Pulmonary artery endothelial cell (primary cell): ENCODE measurements at regions not wholly inside any gene's neighbourhood (a gene's known extent, or its start where the extent isn't known, plus 50 kb on each side); places are given as distances from the start of the nearest gene placed in this dataset.

Experiments used
- DNase-seq: peaks from one replicate; pipeline ENCODE4 v3.0.0-alpha.2; 2011; ENCODE audit warnings: low read depth, low spot score

DNA sequence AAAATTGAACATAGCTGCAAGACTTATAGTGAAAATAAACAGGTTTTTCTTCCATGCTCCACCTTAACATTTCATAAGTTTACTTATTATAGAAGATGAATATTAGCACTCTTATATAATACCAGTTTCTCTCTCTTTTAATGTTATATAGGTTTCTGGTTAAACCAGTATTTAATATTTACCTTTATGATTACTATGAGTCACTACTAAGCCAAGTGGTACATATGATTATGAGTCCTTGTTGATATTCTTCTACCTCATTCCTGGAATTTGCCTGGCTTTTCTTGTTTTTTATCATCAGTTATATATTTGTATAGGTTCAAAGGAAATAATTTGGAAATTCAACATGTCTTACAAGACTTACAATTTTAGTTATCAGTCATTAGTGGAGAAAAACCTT lies 89.9 kb upstream of the MAOA start:
- no peak for DNase-seq

DNA sequence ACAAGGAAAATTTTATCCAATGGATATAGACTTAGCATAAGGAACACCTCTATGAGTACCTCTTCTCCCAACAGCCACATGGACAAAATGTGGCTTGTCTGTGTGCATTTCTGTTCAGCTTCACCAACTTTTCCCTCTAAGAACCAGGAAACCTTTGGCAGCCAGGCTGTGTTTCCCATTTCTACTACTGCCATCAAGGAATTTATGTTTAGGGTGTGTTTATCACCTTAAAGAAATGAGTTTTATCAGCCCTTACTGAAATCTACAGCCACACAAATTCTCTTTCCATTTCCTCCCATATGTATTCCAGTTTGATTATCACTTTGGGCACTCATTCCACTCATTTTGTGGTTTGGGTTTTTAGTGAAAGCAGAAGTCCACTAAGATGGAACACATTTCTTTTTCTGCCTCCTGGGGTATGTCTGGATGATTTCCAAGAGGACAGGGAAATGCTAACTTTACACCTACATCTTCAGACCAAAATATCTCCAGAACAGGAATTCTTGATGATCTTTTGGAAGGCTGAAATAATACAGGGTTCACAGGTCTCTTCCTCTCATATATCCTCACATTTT lies 82.6 kb upstream of the MAOA start:
- no peak for DNase-seq

DNA sequence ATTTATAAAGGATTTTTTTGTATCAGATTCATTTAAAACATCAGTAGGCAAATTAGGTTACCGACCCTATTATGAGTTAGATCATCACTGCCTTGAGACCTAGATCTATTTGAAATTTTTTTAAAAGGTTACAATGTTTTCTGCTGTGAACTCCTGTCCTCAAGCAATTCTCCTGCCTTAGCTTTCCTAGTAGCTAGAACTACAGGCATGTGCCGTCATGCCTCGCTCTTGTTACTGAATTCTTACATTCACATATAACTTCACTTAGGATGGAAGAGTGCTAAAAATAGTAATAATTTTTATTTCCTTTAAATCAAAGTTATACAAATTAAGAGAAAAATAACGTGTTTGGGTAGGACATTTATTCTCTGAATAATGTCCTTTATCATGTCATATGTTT lies 75.5 kb upstream of the MAOA start:
- DNase-seq = no peak

GRCh38 chrX:43581167-43581566 lies 74.9 kb upstream of the MAOA start:
- DNase-seq = no peak

- DNase-seq = no peak
Measured at GRCh38 chrX:43581888-43582539, 74.1 kb upstream of the MAOA start.

DNA sequence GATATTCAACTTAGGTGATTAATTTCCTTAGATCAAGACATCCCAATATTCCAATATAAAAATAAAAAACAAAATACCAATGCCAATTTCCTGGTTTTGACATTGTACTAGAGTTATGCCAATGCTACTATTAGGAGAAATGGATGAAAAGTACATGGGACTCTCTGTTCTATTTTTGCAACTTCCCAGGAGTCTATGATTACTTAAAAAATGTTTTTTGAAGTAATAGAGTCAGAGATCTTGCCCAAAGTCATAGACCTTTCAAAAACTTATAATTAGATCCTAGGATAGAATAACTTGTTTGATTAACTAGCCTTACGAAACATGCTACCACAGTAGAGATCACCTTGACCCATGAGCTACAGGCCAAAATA lies 73.6 kb upstream of the MAOA start:
- DNase-seq = no peak

- no peak for DNase-seq
Measured at GRCh38 chrX:43585922-43586321, 70.2 kb upstream of the MAOA start.

- DNase-seq = no peak
Measured at GRCh38 chrX:43586830-43587229, 69.3 kb upstream of the MAOA start.

DNA sequence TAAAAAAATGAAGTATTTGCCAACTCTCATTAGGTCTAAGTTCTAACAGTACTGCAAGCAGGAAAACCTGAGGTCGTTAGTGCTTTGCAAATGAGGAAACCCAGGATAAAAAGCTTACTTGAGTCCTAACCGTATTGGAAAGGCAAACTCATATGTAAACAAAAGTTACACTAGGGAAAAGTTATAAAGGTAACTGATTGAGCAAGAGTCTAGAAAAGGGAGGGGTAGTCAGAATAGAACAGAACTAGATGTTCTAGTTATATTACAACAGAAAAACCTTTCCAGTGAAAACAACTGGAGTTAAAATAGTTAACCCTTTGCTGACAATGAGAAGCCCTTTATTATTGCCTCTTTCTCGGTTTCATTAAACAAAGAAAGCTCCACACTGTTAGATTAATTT lies 66.4 kb upstream of the MAOA start:
- DNase-seq = no peak

- DNase-seq = no peak
Measured at GRCh38 chrX:43590150-43590549, 65.9 kb upstream of the MAOA start.

GRCh38 chrX:43592597-43592996 lies 63.5 kb upstream of the MAOA start:
- DNase-seq = no peak

DNA sequence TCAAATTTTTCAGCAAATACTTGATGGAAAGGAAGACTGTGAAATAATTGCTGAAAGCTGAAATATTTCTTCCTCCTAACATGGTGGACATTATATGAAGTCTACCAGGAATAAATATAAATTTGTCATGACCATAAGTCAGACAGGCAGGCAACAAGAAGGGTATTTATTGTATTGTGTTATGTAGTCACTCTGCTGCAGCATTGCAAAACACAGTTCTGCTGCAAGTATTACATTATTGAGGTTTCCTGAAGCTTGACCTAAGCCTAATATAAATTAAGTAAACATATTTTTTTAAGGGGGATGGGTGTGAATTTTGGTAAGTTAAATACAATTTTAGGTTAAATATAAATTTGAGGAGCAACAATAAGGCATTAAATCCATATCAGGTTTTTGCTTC lies 60.2 kb upstream of the MAOA start:
- no peak for DNase-seq

DNA sequence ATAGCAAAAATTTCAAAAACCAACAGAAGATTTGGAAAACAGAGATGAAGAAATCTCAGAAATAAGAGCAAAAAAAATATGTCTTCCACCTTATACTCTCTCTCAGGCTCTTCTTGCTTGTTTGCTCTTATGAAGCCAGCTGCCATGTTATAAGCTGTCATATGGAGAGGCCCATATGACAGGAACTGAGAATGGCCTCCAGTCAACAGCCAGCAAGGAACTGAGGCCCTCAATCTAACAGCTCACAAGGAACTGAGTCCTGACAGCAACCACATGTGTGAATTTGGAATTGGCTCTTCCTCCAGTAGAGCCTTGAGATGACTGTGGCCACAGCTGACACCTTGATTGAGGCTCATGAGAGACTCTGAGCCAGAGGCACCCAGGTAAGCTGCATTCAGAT lies 51.3 kb upstream of the MAOA start:
- no peak for DNase-seq

DNA sequence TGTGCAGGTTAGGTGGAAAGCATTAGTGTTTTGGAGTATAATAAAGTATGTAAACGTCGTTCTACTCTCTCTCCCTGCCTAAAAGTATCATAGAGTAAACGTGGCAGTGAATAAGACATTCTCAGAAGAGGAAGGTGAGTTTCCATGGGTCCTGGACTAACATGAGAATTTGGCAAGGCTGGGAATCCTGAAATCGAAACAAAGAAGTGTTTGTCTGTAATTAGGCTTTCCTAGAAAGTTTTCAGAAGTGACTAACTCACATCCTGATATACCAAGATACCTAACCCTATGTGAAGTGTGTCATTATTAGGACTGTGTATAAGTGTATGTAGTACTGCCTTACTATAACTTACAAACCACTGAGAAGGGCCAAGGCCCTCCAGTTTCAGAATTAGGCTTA lies 50.7 kb upstream of the MAOA start:
- no peak for DNase-seq
